Prostate gland (tissue), 2 donors: ENCODE measurements at regions not wholly inside any gene's neighbourhood (a gene's known extent, or its start where the extent isn't known, plus 50 kb on each side); places are given as distances from the start of the nearest gene placed in this dataset.
A peak's percentile ranks its signal among the peaks of the same experiment; 100 is the strongest.

Experiments used
- DNase-seq: peaks from one replicate; pipeline ENCODE4 v3.0.0-alpha.2; 2019; ENCODE audit warnings: low spot score
- H3K27ac ChIP-seq, 2 donors: fragments of 200-600 bp; sonication (generic); 2 replicates each; pipeline ENCODE4 v1.5.1; 2017 to 2019
- H3K27me3 ChIP-seq: fragments of 200-600 bp; sonication (generic); replicated peaks from 2 replicates; pipeline ENCODE4 v1.5.1; 2019; ENCODE audit not compliant: insufficient read depth
- H3K36me3 ChIP-seq, 2 donors: fragments of 200-600 bp; sonication (generic); 1 replicate in 1 of 2; 2 replicates in 1 of 2; pipeline versions ENCODE4 v1.5.1 to v1.8.1; 2017 to 2019
- H3K4me1 ChIP-seq: fragments of 200-600 bp; sonication (generic); replicated peaks from 2 replicates; pipeline ENCODE4 v1.5.1; 2019
- H3K4me3 ChIP-seq, 2 donors: fragments of 200-600 bp; sonication (generic); 2 replicates each; pipeline ENCODE4 v1.5.1; 2017 to 2019
- H3K9me3 ChIP-seq: fragments of 200-600 bp; sonication (generic); 2 replicates; pipeline ENCODE4 v1.5.1; 2017
- POLR2A ChIP-seq: fragments of 450-650 bp; IDR thresholded peaks from one replicate; pipeline ENCODE4 v1.6.1; 2016; ENCODE audit warnings: antibody characterized with exemption, mild to moderate bottlenecking
- POLR2AphosphoS5 ChIP-seq: sonication (generic); formaldehyde crosslinking; IDR thresholded peaks from one replicate; pipeline ENCODE4 v1.6.1; 2017; ENCODE audit warnings: antibody characterized with exemption
- WGBS: methylation state at CpG from one replicate; pipeline ENCODE4 v1.1.5; 2018; 5-methylcytosine and 5-hydroxymethylcytosine counted together
- intact Hi-C: fragments of 100-400 bp; cut with DNase I; formaldehyde crosslinking; loops from one replicate; pipeline ENCODE4 v1.14.2; 2022
- TF ChIP-seq, protein P1 (sequence below), 4 experiments: fragments of 200-600 bp in 2 of 4; fragments of 450-650 bp in 2 of 4; sonication (generic) in 2 of 4; IDR thresholded peaks; 1 replicate in 3 of 4; 2 replicates in 1 of 4; pipeline ENCODE4 v1.5.1; 2016 to 2019; ENCODE audit warnings: antibody characterized with exemption in 4 of 4, mild to moderate bottlenecking in 2 of 4, moderate library complexity in 2 of 4

DNA sequence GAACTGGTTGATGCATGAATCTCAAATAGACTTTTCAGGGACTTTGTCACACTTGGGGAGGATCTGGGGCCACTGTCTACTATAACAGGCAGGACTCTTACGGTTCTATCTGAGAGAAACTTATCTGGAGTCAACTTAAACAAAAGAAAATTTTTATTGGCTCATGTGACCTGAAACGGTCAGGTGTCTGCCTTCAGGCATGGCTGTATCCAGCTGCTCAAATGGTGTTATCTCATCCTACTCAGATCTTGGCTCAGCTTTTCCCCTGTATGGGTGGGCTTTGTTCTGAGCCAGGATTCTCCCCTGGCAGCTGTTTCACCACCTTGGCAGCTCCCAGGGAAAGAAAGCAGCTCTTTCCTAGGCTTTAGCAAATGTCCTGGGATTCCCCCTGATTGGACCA, 183.2 kb upstream of the MYL2 start:
- WGBS = 19% methylated on average over 2 of the region's 2 CpGs
- no peak for DNase-seq
- H3K4me3 ChIP-seq = no peak overlapping the region
- no peaks in the 10 kb centered on the region for H3K27me3 ChIP-seq
- H3K4me1 ChIP-seq = no peaks in the 10 kb centered on the region
- H3K27ac ChIP-seq = no peak overlapping the region
- intact Hi-C loops = no loop called here
- H3K36me3 ChIP-seq = no peaks in the 10 kb centered on the region
- no peak for TF ChIP-seq POLR2AphosphoS5
- no peak for TF ChIP-seq POLR2A
- TF ChIP-seq, protein P1, sequence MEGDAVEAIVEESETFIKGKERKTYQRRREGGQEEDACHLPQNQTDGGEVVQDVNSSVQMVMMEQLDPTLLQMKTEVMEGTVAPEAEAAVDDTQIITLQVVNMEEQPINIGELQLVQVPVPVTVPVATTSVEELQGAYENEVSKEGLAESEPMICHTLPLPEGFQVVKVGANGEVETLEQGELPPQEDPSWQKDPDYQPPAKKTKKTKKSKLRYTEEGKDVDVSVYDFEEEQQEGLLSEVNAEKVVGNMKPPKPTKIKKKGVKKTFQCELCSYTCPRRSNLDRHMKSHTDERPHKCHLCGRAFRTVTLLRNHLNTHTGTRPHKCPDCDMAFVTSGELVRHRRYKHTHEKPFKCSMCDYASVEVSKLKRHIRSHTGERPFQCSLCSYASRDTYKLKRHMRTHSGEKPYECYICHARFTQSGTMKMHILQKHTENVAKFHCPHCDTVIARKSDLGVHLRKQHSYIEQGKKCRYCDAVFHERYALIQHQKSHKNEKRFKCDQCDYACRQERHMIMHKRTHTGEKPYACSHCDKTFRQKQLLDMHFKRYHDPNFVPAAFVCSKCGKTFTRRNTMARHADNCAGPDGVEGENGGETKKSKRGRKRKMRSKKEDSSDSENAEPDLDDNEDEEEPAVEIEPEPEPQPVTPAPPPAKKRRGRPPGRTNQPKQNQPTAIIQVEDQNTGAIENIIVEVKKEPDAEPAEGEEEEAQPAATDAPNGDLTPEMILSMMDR (IDR thresholded peaks at IDR 0.05) = no peak
- no peaks in the 10 kb centered on the region for H3K9me3 ChIP-seq

DNA sequence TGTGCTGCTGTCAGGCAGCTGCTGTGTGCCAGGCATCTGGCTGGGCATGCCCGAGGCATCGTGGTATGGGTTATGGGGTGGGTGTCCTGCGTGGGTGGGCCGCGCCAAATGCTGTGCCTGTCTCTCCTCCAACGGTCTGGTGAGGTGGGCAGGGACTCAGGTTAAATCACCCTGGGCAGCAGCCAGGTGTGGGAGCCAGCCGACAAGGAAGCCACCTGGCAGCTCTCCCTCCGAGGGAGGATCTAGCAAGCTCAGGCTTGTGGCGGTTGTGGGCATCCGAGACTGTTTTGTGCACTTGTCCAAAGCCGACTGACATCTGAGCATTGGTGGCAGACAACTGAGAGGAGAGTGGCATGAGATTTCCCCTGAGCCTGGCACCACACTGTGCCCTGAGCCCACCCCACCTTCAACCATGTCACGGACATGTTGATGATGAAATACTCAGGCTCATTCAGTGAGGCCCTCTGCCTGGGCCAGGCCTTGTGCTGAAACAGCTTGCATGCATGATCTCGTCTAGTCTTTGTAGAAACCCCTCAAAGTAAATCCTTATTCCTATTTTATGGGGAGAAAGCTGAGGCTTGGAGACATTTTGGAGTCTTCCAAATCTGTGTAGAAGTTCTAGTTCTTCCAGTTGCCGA, 181.8 kb upstream of the MYL2 start:
- Histone ChIP-seq H3K4me1 (no peaks in the 10 kb centered on the region), H3K4me3 (no peak overlapping the region), H3K9me3 (no peaks in the 10 kb centered on the region), H3K27ac (peak overlapping the region; percentile 34 to 46), H3K27me3 (no peaks in the 10 kb centered on the region), H3K36me3 (no peaks in the 10 kb centered on the region)
- TF ChIP-seq POLR2AphosphoS5 = peak; percentile 79
- TF ChIP-seq, protein P1 (IDR thresholded peaks at IDR 0.05) = no peak
- WGBS = 31% methylated on average over 14 of the region's 14 CpGs
- intact Hi-C loops = no loop called here
- DNase-seq = peak; percentile 92

DNA sequence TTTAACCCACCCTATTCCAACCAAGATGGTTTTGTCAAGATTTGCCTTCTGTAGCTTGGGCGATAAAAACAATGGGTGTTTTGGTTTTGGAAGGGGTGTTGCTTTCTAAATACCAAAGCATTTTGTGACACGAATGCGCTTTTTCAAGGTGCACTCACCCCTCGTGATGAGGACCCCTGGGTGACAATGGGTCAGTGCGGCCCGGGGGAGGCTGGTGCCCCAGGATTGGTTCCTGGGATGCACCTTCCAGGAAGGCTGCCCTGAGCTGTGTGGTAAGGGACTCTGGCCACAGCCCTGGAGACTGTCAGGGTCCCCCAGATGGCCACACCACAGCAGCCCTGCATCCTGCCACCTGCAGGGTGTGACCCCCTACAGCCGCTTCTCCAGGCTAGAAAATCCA, 180.6 kb upstream of the MYL2 start:
- TF ChIP-seq POLR2AphosphoS5 = no peak
- TF ChIP-seq, protein P1 (IDR thresholded peaks at IDR 0.05) = no peak
- no peak for TF ChIP-seq POLR2A
- intact Hi-C loops = no loop called here
- 87% methylated on average over 7 of the region's 7 CpGs for WGBS
- no peak for DNase-seq
- Histone ChIP-seq H3K27ac (peak overlapping the region; percentile 34 to 46), H3K4me3 (no peak overlapping the region), H3K36me3 (no peaks in the 10 kb centered on the region), H3K9me3 (no peaks in the 10 kb centered on the region), H3K4me1 (no peaks in the 10 kb centered on the region), H3K27me3 (no peaks in the 10 kb centered on the region)

DNA sequence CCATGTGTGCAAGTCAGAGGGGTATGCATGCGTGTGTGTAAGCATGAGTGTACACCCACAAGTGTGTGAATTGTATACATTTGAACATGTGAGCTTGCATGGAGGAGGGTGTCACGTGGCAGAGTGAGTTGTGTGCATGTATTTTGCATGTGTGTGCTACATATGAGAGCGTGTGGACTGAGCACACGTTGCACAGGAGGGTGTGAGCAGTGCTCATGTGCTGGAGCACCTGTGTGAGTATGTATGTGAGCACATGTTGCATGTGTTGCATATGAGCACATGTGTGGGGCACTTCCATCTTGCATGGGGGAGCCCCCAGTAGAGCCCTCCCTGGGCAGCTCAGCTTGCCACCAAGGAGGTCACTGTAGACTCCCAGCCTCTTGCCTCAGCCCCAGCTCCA, 180.2 kb upstream of the MYL2 start:
- no peak for DNase-seq
- H3K27me3 ChIP-seq = no peaks in the 10 kb centered on the region
- no peak overlapping the region for H3K4me3 ChIP-seq
- 86% methylated on average over 4 of the region's 4 CpGs for WGBS
- H3K36me3 ChIP-seq = no peaks in the 10 kb centered on the region
- H3K4me1 ChIP-seq = no peaks in the 10 kb centered on the region
- H3K27ac ChIP-seq = no peak overlapping the region
- no peaks in the 10 kb centered on the region for H3K9me3 ChIP-seq
- intact Hi-C loops = no loop called here
- TF ChIP-seq POLR2AphosphoS5 (no peak), POLR2A (no peak)
- TF ChIP-seq, protein P1 (IDR thresholded peaks at IDR 0.05) = no peak

DNA sequence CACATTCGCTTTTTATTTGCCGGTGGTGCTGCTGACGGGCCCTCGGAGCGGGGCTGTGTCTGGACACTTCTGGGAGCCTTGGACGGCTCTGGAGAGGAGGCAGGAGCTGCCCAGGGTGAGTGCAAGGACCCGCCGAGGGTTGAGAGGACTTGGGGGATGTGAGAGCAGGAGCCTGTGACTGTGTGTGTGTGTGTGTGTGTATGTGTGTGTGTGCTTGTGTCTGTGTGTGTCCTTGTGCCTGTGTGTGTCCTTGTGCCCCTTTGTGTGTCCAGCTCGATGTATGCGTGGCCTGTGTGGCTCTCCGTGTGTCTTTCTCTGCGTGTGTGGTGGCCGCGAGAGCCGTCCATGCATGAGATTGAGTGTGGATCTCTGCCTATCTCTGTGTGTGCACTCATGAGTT, 179.6 kb upstream of the MYL2 start:
- no peaks in the 10 kb centered on the region for H3K36me3 ChIP-seq
- H3K4me1 ChIP-seq = peaks cover 1% of the 10 kb centered on the region
- H3K27me3 ChIP-seq = no peaks in the 10 kb centered on the region
- intact Hi-C loops = no loop called here
- no peak overlapping the region for H3K27ac ChIP-seq
- no peak for DNase-seq
- WGBS = 86% methylated on average over 15 of the region's 15 CpGs
- H3K9me3 ChIP-seq = no peaks in the 10 kb centered on the region
- H3K4me3 ChIP-seq = no peak overlapping the region
- TF ChIP-seq POLR2AphosphoS5 (no peak), POLR2A (no peak)
- TF ChIP-seq, protein P1 (IDR thresholded peaks at IDR 0.05) = no peak
